GM21737 (cell line): ENCODE measurements at regions not wholly inside any gene's neighbourhood (a gene's known extent, or its start where the extent isn't known, plus 50 kb on each side); places are given as distances from the start of the nearest gene placed in this dataset.
"Not testable (repeated sequence)": the region's sequence is repeated elsewhere in the genome, so short reads cannot be mapped to it uniquely, and the experiment has no call there.

ENCODE experiments used
- ATAC-seq: cut with Tn5 transposase; IDR thresholded peaks from one replicate; pipeline ENCODE4 v1.9.1; 2021; ENCODE audit warnings: mild to moderate bottlenecking, moderate library complexity; ENCODE audit not compliant: unreplicated experiment

DNA sequence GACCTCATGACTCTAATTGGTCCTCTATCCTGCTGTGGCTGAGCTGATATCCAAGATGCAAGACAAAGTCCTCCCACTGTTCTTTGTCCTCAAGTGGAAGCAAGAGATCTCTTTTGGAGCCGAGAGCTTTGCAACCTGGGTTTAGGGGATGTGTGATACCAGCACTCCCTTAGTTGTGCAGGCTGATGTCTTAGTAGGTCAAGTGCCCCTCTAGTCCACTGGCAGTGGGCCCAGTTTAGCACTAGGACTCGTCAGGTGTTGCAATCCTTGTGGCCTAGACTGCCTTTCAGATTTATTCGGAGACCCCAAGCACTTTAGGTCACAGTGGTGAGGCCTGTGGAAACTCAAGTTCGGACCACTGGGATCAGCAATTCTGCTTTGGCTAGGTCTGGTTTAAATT lies 64.0 kb downstream of the GPRASP3 start:
- ATAC-seq: no peak

DNA sequence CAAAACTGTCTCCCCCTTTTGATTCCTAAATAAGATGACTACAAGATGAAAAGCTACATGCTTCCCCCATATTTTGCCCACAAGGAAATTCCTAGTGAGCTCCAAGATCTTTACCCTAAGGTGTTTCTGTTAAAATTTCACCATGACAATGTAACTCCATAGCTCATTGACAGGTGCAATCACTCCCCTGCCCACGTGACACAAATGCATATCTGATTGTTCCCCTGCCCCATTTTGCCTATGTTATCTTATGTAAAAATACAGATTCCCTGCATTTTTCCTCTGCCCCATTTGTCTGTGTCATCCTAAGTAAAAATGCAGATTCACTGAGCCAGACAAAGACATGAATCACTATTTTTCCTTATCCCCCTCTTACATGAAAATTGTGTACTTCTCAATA lies 66.7 kb downstream of the GPRASP3 start:
- no peak for ATAC-seq

DNA sequence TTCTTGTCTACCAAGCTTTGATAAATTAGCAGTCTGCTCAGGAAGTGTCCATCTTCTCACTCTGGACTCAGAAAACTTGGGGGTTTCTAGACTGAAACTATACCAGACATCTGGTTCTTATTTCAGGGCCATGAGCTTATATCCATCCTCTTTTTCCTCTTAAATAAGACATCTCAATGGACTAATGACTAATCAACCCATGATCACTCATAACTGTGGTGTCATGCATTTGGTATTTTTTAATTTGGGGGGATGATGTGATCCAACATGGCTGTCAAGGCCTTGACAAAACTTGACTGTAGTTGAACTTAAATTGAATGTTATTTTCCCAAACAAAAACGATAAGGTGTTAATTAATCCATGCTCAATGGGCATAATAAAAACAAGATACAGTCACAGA lies 87.8 kb downstream of the GPRASP3 start:
- no peak for ATAC-seq

DNA sequence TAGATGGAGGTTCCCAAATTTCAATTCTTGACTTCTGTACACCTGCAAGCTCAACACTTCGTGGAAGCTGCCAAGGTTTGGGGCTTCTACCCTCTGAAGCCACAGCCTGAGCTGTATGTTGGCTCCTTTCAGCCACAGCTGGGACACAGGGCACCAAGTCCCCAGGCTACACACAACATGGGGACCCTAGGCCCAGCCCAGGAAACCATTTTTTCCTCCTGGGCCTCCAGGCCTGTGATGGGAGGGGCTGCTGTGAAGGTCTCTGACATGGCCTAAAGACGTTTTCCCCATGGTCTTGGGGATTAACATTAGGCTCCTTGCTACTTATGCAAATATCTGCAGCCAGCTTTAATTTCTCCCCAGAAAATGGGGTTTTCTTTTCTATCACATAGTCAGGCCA lies 97.7 kb downstream of the GPRASP3 start:
- ATAC-seq: not testable (repeated sequence)

DNA sequence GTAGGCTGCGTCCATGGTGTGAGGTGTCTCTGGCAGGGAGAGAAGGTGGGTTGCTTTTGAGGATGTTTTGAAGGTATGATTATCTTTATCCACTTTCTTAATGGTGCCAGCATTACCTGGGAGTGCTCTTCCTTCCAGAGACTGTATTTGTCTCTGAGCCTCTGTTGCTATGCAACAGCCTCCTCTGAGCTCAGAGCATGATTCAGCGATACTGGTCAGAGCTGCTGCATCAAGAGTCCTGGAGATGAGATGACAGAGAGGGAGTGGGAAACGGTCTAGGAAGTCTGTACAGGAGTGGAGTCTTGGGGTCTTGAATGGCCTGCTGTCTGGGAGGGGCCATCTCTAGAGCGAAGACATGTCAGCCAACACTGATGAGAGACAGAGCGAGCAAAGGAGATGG lies 104.4 kb upstream of the RAB40AL start:
- ATAC-seq: no peak

DNA sequence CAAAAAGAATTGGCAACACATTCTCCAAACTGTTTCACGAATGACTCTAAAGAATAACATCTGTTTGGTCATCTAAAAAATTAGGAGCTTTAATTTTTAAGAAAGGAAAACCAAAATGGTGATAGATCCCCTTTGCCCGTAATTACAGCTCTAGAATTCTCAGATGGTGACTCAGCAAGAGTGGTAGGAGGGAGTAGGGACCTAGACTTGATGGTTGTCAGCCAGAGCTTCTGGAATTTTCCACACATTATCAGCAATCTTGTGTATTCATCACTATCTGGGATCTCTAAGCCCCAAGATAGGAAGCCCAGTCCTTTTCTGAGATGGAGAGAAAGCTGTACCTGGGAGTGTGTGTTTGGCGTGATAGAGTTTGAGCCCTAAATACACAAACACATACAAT lies 103.9 kb upstream of the RAB40AL start:
- no peak for ATAC-seq

DNA sequence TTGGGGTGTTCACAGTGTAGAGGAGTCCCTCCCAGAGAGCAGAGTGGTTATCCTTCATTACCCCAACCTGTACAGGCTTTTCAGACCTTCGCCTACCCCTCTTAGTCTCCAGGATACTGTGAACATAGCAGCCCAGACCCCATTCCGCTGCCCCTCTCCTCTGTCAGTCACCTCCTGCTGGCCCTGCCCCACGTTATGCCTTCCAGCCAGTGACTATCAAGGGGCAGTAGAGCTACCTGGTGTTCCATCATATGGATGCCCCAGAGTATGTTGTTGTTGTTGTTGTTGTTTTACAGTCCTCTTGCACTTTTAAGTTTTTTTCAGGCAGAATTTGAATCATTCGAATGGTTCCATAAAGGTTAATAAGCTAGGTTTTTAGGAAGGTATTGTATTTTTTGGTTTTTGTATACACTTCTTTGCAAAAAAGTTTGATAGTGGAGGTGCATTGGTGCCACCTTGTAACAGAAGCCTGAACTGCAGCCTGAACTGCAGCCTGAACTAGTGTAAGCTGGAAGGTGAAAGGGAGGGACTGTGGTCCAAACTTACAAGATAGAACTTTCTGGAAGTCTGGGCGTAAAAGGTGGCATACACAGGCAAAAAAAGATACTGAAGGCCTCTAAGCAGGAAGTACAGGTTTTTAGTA lies 101.4 kb upstream of the RAB40AL start:
- no peak for ATAC-seq

DNA sequence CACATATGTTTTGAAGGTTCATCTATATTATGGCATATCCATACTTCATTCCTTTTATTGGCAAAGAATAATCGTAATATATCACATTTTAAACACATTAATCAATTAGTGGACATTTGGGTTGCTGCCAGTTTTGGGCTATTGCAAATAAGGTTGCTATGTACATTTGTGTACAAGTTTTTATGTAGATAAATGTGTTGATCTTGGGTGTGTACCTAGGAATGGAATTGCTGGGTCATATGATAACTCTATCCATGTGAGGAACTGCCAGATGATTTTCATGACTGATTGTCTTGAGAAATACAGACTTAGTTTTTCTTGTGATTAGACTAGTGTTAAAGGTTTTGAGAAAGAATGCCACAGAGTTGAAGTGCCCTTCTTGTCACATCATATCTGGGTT lies 99.2 kb upstream of the RAB40AL start:
- ATAC-seq: no peak

DNA sequence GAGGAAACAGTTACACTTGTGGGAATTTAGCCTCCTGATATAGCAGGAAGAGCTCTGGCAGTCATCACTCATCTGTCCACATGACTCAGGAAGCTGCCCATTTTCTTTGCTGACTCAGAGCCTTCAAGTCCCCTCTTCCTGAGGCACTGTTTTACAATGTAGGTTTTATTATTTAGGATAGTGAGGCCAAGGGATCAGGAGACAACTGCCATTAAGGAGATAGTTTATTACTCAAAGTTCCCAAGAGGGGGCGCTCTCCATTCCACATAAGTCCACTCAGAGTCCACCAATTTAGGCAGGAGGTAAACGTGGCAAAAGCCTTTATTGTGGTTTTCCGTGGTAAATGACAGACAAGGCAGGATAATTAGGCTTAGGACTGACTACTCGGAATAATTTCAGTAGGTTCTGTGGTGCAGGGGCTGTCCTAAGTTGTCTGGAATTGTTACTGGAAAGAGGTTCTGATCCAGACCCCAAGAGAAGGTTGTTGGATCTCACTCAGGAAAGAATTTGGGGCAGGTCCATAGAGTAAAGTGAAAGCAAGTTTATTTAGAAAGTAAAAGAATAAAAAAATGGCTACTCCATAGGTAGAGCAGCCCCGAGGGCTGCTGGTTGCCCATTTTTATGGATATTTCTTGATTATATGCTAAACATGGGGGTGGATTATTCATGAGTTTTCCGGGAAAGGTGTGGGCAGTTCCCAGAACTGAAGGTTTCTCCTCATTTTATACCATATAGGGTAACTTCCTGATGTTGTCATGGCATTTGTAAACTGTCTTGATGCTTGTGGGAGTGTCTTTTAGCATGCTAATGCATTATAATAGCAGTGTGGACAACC lies 96.0 kb upstream of the RAB40AL start:
- no peak for ATAC-seq

DNA sequence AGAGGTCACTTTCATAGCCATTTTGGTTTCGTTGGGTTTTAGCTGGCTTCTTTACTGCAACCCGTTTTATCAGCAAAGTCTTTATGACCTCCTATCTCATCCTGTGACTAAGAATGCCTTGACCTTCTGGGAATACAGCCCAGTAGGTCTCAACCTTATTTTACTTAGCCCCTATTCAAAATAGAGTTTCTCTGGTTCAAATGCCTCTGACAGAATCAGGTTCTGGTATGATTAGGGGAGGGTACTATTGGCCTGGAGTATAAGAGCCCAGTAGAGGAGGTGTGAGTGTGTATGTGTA lies 95.4 kb upstream of the RAB40AL start:
- no peak for ATAC-seq

DNA sequence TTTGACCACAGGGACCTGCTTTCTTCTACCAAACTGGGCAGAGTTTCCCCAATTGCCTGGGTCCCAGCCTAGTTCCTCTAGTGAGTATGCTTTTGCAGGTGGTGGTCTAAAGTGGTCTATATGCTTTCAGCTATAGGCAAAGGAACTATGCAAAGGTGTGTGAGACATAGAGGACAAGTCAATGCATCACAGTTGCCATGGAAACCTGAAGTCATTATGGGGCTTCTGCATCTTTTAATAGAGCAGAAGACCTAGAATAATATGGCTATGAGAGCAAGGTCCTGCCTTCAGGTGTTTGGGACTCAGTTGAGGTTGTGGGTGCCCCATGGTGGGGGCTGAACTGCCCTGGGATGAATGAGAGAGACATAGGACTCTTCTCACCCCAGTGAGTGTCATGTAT lies 92.1 kb upstream of the RAB40AL start:
- no peak for ATAC-seq

DNA sequence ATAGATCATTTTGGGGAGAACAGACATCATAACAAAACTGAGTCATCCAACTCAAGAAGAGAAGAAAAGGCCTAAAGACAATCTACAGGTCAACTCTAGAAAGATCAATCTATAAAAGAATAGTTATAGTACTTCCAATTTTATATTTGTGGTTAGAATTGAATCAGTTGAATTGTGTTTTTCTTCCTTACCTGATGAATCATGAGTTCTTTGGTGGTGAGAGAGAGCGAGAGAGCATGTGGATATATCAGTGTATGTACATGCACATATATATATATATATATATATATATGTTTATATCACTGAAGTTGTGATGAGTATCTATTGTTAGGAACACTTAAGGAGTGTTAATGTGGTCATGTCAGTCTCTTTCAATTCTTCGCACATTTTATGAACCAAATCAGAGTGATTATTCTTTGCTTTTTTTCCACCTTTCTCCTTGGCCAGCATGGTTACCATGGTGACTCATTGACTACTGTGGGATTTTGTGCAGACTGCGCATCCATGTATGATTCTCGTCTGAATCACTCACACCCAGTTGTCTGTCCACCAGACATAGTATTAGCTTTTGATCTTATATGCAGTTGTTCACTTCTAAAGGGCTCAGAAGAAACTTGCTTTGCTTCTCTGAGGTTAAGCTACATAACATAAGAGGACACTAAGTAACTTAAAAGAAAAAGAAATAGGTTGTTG lies 90.4 kb upstream of the RAB40AL start:
- ATAC-seq: no peak

DNA sequence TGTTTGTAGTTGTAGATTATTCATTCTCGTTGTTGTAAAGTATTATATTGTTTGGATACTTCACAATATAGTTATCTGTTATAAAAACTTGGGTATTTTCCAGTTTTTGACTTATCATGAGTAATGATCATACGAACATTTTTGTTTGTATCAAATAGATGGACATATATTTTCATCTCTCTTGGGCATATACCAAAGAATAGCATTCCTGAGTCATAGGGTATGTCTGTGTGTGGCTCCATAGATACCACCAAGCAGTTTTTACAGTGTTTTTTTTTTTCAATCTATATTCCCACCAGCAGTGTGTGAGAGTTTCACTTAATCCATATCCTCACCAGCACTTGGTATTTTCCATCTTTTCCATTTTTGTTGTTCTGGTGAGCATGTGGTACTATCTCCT lies 89.7 kb upstream of the RAB40AL start:
- no peak for ATAC-seq

DNA sequence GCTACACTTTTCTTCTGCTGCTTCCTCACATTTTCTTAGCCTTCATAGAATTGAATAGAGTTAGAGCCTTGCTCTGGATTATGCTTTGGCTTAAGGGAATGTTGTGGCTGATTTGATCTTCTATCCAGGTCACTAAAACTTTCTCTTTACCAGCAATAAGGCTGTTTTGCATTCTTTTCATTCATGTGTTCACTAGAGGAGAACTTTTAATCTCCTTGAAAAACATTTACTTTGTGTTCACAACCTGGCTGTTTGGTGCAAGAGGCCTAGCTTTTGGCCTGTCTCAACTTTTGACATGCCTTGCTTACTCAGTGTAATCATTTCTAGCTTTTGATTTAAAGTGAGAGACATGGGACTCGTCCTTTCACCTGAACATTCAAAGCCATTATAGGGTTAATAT lies 87.7 kb upstream of the RAB40AL start:
- no peak for ATAC-seq

DNA sequence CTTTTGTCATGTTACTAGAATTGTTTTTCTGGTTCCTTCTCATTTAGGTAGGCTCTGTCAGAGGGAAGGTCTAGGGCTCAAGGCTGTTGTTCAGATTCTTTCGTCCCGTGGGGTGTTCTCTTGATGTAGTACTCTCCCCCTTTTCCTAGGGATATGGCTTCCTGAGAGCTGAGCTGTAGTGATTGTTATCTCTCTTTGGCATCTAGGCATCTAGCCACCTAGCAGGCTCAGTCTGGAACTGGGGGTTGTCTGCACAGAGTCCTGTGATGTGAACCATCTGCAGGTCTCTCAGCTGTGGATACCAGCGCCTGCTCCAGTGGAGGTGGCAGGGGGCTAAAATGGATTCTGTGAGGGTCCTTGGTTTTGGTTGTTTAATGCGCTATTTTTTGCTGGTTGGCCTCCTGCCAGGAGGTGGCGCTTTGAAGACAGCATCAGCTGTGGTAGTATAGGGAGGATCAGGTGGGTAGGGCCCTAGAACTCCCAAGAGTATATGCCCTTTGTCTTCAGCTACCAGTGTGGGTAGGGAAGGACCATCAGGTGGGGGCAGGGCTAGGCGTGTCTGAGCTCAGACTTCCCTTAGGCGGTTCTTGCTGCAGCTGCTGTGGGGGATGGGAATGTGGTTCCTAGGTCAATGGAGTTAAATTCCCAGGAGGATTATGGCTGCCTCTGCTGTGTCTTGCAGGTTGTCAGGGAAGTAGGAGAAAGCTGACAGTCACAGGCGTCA lies 78.1 kb upstream of the RAB40AL start:
- ATAC-seq: not testable (repeated sequence)

DNA sequence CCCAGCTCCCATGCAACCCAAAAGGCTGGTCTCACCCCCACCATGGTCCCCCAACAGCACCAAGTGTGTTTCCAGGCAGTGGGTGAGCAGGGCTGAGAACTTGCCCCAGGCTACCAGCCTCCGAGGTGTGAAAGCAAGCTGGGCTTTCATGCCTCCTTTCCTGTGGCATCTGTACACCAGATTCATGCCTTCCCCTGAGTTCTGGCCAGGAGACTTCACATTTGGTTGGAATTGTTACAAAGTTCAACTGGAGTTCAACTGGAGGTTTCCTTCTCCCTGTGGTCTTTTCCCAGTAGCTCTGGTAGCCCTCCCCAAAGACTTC lies 77.6 kb upstream of the RAB40AL start:
- ATAC-seq: no peak

DNA sequence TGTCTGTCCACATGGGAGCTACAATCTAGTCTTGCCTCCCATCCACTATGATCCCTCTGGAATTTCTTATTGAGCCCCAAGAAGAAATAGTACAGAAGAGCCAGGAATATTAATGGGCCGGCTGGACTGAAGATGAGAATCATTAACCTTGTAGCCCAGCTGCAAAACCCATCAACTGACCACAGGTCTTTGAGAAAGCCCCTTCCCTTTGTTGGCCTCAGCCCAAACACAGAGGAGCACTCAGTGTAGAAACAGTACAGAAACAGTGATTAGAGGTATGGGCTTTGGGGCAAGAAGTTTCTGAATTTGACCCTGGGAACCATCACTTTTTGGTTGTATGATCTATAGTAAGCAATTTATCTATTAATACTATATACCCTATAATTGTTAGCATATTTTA lies 76.8 kb upstream of the RAB40AL start:
- ATAC-seq: no peak

DNA sequence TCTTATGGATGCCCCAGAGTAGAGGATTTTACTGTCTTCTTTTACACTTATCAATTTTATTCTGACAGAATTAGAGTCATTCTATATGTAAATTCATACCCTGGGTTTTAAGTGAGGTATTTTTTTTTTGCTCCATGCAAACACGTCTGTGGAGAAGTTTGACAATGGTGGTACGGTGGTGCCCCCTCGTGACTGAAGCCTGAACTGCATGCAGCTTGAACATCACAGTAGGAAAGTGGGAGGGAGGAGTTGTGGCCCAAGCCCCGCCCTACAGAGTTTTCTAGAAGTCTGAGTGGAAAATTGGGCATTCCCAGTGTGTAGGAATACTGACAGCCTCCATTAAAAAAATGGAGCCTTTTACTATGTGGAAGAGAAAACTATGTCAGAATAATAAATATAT lies 73.3 kb upstream of the RAB40AL start:
- peak; percentile 97 for ATAC-seq

DNA sequence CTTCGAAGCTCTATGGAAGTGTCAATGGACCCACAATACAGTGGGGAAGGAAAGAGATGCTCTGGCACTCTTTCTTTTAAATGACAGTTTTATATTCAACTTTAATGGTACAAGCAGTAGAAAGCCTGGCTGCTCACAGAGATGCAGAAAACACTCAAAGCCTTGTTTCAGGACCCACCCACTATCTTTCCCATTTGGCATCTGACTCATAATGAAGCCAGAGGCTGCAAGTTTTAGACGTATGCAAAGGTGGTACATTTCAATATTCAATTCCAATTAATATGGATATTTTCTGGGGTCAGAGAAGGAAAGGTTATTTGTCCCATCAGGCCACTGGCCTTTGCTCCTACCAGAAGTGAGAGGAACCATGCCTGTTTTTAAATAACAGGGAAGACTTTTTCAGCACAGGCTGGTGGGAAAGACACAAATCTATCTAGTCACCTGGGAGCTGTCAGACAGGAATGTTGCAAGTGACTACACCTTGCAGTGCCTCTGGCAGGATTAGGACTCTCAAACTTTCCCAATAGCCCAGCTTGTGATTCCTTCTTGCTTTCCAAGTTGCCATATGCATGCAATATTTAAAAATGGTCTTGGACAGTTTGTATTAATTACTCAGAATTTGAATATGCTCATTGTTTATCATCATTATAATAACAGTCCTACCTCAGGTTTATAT lies 70.0 kb upstream of the RAB40AL start:
- ATAC-seq: no peak

DNA sequence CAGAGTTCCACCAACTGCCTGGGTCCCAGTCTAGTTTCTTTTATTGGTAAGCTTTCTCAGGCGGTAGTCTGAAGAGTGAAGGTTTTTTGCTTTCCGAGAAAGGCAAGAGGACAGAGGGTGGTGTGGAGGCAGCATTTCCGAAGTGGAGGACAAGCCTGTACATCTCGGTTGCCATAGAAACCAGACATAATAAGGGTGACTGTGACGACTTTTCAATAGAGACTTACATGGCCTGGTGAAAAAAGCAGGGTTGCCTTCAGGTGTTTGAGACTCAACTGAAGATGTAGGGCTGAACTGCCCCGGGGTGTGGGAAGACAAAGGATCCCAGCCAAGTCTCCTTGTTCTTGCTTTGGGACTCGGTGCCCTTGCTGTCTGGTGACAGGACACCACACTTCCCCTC lies 53.6 kb upstream of the RAB40AL start:
- ATAC-seq: no peak
